WTC11 (cell line): ENCODE measurements at regions not wholly inside any gene's neighbourhood (a gene's known extent, or its start where the extent isn't known, plus 50 kb on each side); places are given as distances from the start of the nearest gene placed in this dataset.

Experiments used
- ATAC-seq: fragments of 200-7000 bp; cut with Tn5 transposase; 2 replicates; pipeline ENCODE4 v1.10.0; 2021; ENCODE audit warnings: mild to moderate bottlenecking, moderate library complexity
- CTCF ChIA-PET: fragments of 300-600 bp; sonication (Branson Sonifier 250); formaldehyde crosslinking; loops from one replicate; lab custom pipeline; 2021; ENCODE audit warnings: antibody characterized with exemption; lab: Charles Lee
- POLR2A ChIA-PET: fragments of 350-600 bp; sonication (Branson Sonifier 250); formaldehyde crosslinking; loops from one replicate; lab custom pipeline; 2021; ENCODE audit warnings: antibody characterized with exemption; lab: Charles Lee
- DNase-seq: peaks from one replicate; pipeline ENCODE4 v3.0.0; 2021; ENCODE audit warnings: low spot score
- H3K27ac Mint-ChIP-seq: 2 replicates; pipeline ENCODE4 v1.8.0; 2021; ENCODE audit warnings: mixed read lengths
- H3K27me3 Mint-ChIP-seq: 2 replicates; pipeline ENCODE4 v1.8.0; 2021; ENCODE audit warnings: low read depth, mild to moderate bottlenecking, moderate library complexity, mixed read lengths
- H3K36me3 Mint-ChIP-seq: 2 replicates; pipeline ENCODE4 v1.8.0; 2021; ENCODE audit warnings: mixed read lengths
- H3K4me1 Mint-ChIP-seq: 2 replicates; pipeline ENCODE4 v1.8.0; 2022; ENCODE audit warnings: mixed read lengths
- H3K4me3 Mint-ChIP-seq: 2 replicates; pipeline ENCODE4 v1.8.0; 2021; ENCODE audit warnings: mild to moderate bottlenecking, moderate library complexity, mixed read lengths
- H3K9me3 Mint-ChIP-seq: 2 replicates; pipeline ENCODE4 v1.8.0; 2021; ENCODE audit warnings: mixed read lengths
- ATF1 ChIP-seq: sonication (generic); formaldehyde crosslinking; IDR thresholded peaks from 2 replicates; pipeline ENCODE4 v1.8.1; 2023; ENCODE audit warnings: mild to moderate bottlenecking, moderate library complexity, missing genetic modification reagents
- ELF4 ChIP-seq: sonication (generic); formaldehyde crosslinking; IDR thresholded peaks from 2 replicates; pipeline ENCODE4 v1.8.1; 2022; ENCODE audit warnings: low read depth, mild to moderate bottlenecking, moderate library complexity, missing genetic modification reagents
- FOXJ3 ChIP-seq: sonication (generic); formaldehyde crosslinking; IDR thresholded peaks from 2 replicates; pipeline ENCODE4 v1.9.0; 2021; ENCODE audit warnings: missing genetic modification reagents, mild to moderate bottlenecking, borderline replicate concordance
- MYBL2 ChIP-seq: sonication (generic); formaldehyde crosslinking; IDR thresholded peaks from 2 replicates; pipeline ENCODE4 v1.8.1; 2023; ENCODE audit warnings: mild to moderate bottlenecking, moderate library complexity, missing genetic modification reagents
- NFATC4 ChIP-seq: fragments of 250-450 bp; sonication (Bioruptor Pico); IDR thresholded peaks from 2 replicates; pipeline ENCODE4 v1.9.0; 2021; ENCODE audit warnings: mild to moderate bottlenecking
- NFYB ChIP-seq: sonication (generic); formaldehyde crosslinking; conservative IDR thresholded peaks from 2 replicates; pipeline ENCODE4 v1.8.0; 2022; ENCODE audit warnings: low read depth, missing genetic modification reagents
- PRRX2 ChIP-seq: fragments of 250-450 bp; sonication (Bioruptor Pico); IDR thresholded peaks from 2 replicates; pipeline ENCODE4 v1.8.0; 2021; ENCODE audit warnings: mild to moderate bottlenecking
- RELA ChIP-seq: sonication (generic); formaldehyde crosslinking; IDR thresholded peaks from 2 replicates; pipeline ENCODE4 v1.8.1; 2022; ENCODE audit warnings: missing genetic modification reagents, mild to moderate bottlenecking, borderline replicate concordance
- SMAD3 ChIP-seq: sonication (generic); formaldehyde crosslinking; IDR thresholded peaks from 2 replicates; pipeline ENCODE4 v1.8.0; 2022; ENCODE audit warnings: missing genetic modification reagents, mild to moderate bottlenecking, borderline replicate concordance
- ZNF138 ChIP-seq: sonication (generic); formaldehyde crosslinking; conservative IDR thresholded peaks from 2 replicates; pipeline ENCODE4 v1.8.1; 2022; ENCODE audit warnings: mild to moderate bottlenecking, moderate library complexity, missing genetic modification reagents
- ZNF219 ChIP-seq: sonication (generic); formaldehyde crosslinking; IDR thresholded peaks from 2 replicates; pipeline ENCODE4 v1.8.0; 2023; ENCODE audit warnings: missing genetic modification reagents, mild to moderate bottlenecking, borderline replicate concordance
- ZNF423 ChIP-seq: fragments of 250-450 bp; sonication (Bioruptor Pico); IDR thresholded peaks from 2 replicates; pipeline ENCODE4 v2.1.2; 2022; ENCODE audit warnings: mild to moderate bottlenecking, moderate library complexity
- ZNF671 ChIP-seq: fragments of 250-450 bp; sonication (Bioruptor Pico); IDR thresholded peaks from 2 replicates; pipeline ENCODE4 v1.8.0; 2021; ENCODE audit warnings: mild to moderate bottlenecking
- TF ChIP-seq, protein P1 (sequence below): sonication (generic); formaldehyde crosslinking; IDR thresholded peaks from 2 replicates; pipeline ENCODE4 v1.8.0; 2023; ENCODE audit warnings: missing genetic modification reagents
- TF ChIP-seq, protein P2 (sequence below): sonication (generic); formaldehyde crosslinking; IDR thresholded peaks from 2 replicates; pipeline ENCODE4 v1.8.1; 2023; ENCODE audit warnings: mild to moderate bottlenecking, missing genetic modification reagents, borderline replicate concordance
- TF ChIP-seq, protein P3 (sequence below): sonication (generic); formaldehyde crosslinking; conservative IDR thresholded peaks from 2 replicates; pipeline ENCODE4 v1.8.1; 2022; ENCODE audit warnings: mild to moderate bottlenecking, missing genetic modification reagents
- TF ChIP-seq, protein P4 (sequence below): sonication (generic); formaldehyde crosslinking; IDR thresholded peaks from 2 replicates; pipeline ENCODE4 v1.8.1; 2022; ENCODE audit warnings: mild to moderate bottlenecking, moderate library complexity, missing genetic modification reagents
- TF ChIP-seq, protein P5 (sequence below): fragments of 250-450 bp; sonication (Bioruptor Pico); conservative IDR thresholded peaks from 2 replicates; pipeline ENCODE4 v1.9.0; 2021; ENCODE audit warnings: mild to moderate bottlenecking
- TF ChIP-seq, protein P6 (sequence below): sonication (generic); formaldehyde crosslinking; IDR thresholded peaks from 2 replicates; pipeline ENCODE4 v1.8.1; 2023; ENCODE audit warnings: mild to moderate bottlenecking, missing genetic modification reagents, moderate library complexity
- TF ChIP-seq, protein P7 (sequence below): sonication (generic); formaldehyde crosslinking; IDR thresholded peaks from 2 replicates; pipeline ENCODE4 v1.8.0; 2022; ENCODE audit warnings: mild to moderate bottlenecking, missing genetic modification reagents
- TF ChIP-seq, protein P8 (sequence below): sonication (generic); formaldehyde crosslinking; IDR thresholded peaks from 2 replicates; pipeline ENCODE4 v1.8.0; 2023; ENCODE audit warnings: missing genetic modification reagents, mild to moderate bottlenecking, borderline replicate concordance

DNA sequence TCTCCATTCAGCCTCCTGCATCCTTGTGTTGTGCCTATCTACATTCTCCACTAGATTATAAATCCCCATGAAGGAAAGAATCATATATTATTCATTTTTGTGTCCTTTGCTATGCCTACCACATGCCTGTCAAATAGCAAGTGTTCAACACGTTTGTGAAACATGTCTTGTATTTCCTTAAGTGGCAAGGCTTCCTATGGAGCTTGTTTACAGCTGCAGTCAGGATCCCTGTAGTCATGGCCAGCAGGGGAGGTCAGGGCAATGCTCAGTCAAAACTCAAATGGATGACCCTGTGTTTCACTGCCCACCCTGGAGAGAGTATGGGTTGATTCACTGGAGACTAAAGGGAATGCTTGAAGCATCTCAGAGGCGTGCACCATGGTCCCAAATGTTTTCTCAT is 191.7 kb upstream of the ATP11B start:
- TF ChIP-seq NFATC4 (CRISPR knock-in tag), result no peak
- no peak for TF ChIP-seq ZNF219 (CRISPR knock-in tag)
- TF ChIP-seq RELA (CRISPR knock-in tag), result no peak
- no peak for TF ChIP-seq ELF4 (CRISPR knock-in tag)
- TF ChIP-seq FOXJ3, result no peak
- no peak for TF ChIP-seq SMAD3 (CRISPR knock-in tag)
- no peak for TF ChIP-seq ZNF423 (CRISPR knock-in tag)
- no peak for TF ChIP-seq ZNF138 (CRISPR knock-in tag)
- TF ChIP-seq MYBL2 (CRISPR knock-in tag), result no peak
- TF ChIP-seq, protein P1, sequence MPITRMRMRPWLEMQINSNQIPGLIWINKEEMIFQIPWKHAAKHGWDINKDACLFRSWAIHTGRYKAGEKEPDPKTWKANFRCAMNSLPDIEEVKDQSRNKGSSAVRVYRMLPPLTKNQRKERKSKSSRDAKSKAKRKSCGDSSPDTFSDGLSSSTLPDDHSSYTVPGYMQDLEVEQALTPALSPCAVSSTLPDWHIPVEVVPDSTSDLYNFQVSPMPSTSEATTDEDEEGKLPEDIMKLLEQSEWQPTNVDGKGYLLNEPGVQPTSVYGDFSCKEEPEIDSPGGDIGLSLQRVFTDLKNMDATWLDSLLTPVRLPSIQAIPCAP, result no peak
- TF ChIP-seq PRRX2, result no peak
- TF ChIP-seq ATF1 (CRISPR knock-in tag), result no peak
- no peak for TF ChIP-seq NFYB (CRISPR knock-in tag)
- TF ChIP-seq, protein P2, sequence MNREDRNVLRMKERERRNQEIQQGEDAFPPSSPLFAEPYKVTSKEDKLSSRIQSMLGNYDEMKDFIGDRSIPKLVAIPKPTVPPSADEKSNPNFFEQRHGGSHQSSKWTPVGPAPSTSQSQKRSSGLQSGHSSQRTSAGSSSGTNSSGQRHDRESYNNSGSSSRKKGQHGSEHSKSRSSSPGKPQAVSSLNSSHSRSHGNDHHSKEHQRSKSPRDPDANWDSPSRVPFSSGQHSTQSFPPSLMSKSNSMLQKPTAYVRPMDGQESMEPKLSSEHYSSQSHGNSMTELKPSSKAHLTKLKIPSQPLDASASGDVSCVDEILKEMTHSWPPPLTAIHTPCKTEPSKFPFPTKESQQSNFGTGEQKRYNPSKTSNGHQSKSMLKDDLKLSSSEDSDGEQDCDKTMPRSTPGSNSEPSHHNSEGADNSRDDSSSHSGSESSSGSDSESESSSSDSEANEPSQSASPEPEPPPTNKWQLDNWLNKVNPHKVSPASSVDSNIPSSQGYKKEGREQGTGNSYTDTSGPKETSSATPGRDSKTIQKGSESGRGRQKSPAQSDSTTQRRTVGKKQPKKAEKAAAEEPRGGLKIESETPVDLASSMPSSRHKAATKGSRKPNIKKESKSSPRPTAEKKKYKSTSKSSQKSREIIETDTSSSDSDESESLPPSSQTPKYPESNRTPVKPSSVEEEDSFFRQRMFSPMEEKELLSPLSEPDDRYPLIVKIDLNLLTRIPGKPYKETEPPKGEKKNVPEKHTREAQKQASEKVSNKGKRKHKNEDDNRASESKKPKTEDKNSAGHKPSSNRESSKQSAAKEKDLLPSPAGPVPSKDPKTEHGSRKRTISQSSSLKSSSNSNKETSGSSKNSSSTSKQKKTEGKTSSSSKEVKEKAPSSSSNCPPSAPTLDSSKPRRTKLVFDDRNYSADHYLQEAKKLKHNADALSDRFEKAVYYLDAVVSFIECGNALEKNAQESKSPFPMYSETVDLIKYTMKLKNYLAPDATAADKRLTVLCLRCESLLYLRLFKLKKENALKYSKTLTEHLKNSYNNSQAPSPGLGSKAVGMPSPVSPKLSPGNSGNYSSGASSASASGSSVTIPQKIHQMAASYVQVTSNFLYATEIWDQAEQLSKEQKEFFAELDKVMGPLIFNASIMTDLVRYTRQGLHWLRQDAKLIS (CRISPR knock-in tag), result no peak
- TF ChIP-seq, protein P3, sequence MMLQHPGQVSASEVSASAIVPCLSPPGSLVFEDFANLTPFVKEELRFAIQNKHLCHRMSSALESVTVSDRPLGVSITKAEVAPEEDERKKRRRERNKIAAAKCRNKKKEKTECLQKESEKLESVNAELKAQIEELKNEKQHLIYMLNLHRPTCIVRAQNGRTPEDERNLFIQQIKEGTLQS, result no peak
- no peaks in the 10 kb centered on the region for H3K36me3 Mint-ChIP-seq
- no peak for ATAC-seq

DNA sequence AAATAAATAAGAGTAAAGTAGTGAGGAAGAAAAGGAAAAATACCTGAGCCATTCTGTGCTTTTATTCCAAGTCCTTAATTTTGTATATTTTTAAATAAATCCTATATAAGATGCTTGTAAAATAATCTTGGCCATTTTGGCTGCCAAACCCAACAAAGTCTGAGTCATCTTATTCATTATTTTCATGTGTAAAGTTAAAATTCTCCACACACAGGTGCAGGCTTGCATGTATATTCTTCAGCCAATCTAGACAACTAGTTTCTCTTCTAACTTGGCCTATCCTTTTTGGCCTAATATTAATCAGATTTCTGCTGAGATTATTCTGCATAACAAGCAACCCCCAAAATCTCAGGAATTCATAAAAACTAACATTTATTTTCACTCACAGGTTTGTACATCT is 189.8 kb upstream of the ATP11B start:
- Mint-ChIP-seq H3K27me3 (no peaks in the 10 kb centered on the region), H3K27ac (no peak overlapping the region), H3K4me3 (no peak overlapping the region), H3K4me1 (no peaks in the 10 kb centered on the region), H3K36me3 (no peaks in the 10 kb centered on the region), H3K9me3 (no peaks in the 10 kb centered on the region)
- DNase-seq (no peak), ATAC-seq (no peak)
- POLR2A ChIA-PET, result no interaction called here
- CTCF ChIA-PET, result no interaction called here
- TF ChIP-seq ZNF671 (CRISPR knock-in tag), result no peak
- no peak for TF ChIP-seq NFYB (CRISPR knock-in tag)
- TF ChIP-seq, protein P4, sequence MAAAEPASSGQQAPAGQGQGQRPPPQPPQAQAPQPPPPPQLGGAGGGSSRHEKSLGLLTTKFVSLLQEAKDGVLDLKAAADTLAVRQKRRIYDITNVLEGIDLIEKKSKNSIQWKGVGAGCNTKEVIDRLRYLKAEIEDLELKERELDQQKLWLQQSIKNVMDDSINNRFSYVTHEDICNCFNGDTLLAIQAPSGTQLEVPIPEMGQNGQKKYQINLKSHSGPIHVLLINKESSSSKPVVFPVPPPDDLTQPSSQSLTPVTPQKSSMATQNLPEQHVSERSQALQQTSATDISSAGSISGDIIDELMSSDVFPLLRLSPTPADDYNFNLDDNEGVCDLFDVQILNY (CRISPR knock-in tag), result no peak
- TF ChIP-seq, protein P5, sequence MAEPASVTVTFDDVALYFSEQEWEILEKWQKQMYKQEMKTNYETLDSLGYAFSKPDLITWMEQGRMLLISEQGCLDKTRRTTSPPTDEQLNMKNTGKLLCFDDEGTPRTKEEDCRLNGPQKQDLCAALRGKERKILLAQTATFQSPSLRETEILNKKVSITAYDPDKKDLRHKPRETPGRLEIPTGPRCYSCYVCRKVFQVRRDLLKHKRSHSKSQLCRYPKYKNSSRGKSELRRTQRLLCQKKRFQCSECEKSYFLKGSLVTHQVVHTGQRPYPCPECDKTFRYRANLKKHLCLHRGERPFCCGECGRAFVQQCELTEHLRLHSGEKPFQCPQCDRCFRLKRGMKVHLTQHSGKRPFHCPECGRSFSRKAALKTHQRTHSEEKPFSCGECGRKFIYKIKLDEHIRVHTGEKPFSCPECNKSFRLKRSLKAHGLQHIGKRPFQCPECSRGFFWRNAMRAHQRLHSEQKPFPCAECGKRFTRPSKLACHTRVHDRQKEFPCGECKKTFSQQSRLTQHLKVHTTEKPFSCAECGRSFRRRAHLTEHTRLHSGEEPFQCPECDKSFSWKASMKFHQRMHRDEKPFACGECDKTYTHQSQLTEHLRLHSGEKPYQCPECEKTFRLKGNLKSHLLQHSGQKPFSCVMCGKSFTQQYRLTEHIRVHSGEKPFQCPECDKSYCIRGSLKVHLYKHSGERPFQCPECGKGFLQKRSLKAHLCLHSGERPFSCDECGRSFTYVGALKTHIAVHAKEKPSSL (CRISPR knock-in tag), result no peak
- no peak for TF ChIP-seq PRRX2
- TF ChIP-seq, protein P6, sequence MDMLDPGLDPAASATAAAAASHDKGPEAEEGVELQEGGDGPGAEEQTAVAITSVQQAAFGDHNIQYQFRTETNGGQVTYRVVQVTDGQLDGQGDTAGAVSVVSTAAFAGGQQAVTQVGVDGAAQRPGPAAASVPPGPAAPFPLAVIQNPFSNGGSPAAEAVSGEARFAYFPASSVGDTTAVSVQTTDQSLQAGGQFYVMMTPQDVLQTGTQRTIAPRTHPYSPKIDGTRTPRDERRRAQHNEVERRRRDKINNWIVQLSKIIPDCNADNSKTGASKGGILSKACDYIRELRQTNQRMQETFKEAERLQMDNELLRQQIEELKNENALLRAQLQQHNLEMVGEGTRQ (CRISPR knock-in tag), result no peak
- TF ChIP-seq, protein P7, sequence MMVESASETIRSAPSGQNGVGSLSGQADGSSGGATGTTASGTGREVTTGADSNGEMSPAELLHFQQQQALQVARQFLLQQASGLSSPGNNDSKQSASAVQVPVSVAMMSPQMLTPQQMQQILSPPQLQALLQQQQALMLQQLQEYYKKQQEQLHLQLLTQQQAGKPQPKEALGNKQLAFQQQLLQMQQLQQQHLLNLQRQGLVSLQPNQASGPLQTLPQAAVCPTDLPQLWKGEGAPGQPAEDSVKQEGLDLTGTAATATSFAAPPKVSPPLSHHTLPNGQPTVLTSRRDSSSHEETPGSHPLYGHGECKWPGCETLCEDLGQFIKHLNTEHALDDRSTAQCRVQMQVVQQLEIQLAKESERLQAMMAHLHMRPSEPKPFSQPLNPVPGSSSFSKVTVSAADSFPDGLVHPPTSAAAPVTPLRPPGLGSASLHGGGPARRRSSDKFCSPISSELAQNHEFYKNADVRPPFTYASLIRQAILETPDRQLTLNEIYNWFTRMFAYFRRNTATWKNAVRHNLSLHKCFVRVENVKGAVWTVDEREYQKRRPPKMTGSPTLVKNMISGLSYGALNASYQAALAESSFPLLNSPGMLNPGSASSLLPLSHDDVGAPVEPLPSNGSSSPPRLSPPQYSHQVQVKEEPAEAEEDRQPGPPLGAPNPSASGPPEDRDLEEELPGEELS, result no peak
- TF ChIP-seq ELF4 (CRISPR knock-in tag), result no peak
- TF ChIP-seq, protein P8, sequence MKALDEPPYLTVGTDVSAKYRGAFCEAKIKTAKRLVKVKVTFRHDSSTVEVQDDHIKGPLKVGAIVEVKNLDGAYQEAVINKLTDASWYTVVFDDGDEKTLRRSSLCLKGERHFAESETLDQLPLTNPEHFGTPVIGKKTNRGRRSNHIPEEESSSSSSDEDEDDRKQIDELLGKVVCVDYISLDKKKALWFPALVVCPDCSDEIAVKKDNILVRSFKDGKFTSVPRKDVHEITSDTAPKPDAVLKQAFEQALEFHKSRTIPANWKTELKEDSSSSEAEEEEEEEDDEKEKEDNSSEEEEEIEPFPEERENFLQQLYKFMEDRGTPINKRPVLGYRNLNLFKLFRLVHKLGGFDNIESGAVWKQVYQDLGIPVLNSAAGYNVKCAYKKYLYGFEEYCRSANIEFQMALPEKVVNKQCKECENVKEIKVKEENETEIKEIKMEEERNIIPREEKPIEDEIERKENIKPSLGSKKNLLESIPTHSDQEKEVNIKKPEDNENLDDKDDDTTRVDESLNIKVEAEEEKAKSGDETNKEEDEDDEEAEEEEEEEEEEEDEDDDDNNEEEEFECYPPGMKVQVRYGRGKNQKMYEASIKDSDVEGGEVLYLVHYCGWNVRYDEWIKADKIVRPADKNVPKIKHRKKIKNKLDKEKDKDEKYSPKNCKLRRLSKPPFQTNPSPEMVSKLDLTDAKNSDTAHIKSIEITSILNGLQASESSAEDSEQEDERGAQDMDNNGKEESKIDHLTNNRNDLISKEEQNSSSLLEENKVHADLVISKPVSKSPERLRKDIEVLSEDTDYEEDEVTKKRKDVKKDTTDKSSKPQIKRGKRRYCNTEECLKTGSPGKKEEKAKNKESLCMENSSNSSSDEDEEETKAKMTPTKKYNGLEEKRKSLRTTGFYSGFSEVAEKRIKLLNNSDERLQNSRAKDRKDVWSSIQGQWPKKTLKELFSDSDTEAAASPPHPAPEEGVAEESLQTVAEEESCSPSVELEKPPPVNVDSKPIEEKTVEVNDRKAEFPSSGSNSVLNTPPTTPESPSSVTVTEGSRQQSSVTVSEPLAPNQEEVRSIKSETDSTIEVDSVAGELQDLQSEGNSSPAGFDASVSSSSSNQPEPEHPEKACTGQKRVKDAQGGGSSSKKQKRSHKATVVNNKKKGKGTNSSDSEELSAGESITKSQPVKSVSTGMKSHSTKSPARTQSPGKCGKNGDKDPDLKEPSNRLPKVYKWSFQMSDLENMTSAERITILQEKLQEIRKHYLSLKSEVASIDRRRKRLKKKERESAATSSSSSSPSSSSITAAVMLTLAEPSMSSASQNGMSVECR (CRISPR knock-in tag), result no peak

More for the DNA sequence above, 191.7 kb upstream of the ATP11B start:
- POLR2A ChIA-PET, result no interaction called here
- Mint-ChIP-seq H3K4me1 (no peaks in the 10 kb centered on the region), H3K9me3 (no peaks in the 10 kb centered on the region), H3K4me3 (no peak overlapping the region), H3K27ac (no peak overlapping the region), H3K27me3 (no peaks in the 10 kb centered on the region)
- CTCF ChIA-PET, result interaction anchor here (2.5 kb wide), 1 partner anchor 20 kb away, joined by 6 read pairs; no protein-coding TSS in a partner anchor
- no peak for DNase-seq
